MG63 (cell line): ENCODE measurements at regions not wholly inside any gene's neighbourhood (a gene's known extent, or its start where the extent isn't known, plus 50 kb on each side); places are given as distances from the start of the nearest gene placed in this dataset.
"Not testable (repeated sequence)": the region's sequence is repeated elsewhere in the genome, so short reads cannot be mapped to it uniquely, and the experiment has no call there.

Experiments used
- DNase-seq: peaks from one replicate; pipeline ENCODE4 v3.0.0-alpha.2; 2020
- H3K27me3 ChIP-seq: fragments of 250-450 bp; sonication (Bioruptor Pico); 2 replicates; pipeline ENCODE4 v1.5.1; 2020; ENCODE audit warnings: mild to moderate bottlenecking, moderate library complexity
- H3K36me3 ChIP-seq: fragments of 250-450 bp; sonication (Bioruptor Pico); 2 replicates; pipeline ENCODE4 v1.5.1; 2020; ENCODE audit warnings: mild to moderate bottlenecking, moderate library complexity
- H3K4me3 ChIP-seq: fragments of 250-450 bp; sonication (Bioruptor Pico); 2 replicates; pipeline ENCODE4 v1.5.1; 2020; ENCODE audit warnings: mild to moderate bottlenecking, moderate library complexity
- H3K9me3 ChIP-seq: fragments of 250-450 bp; sonication (Bioruptor Pico); 2 replicates; pipeline ENCODE4 v1.5.1; 2020; ENCODE audit warnings: mild to moderate bottlenecking, moderate library complexity

GRCh38 chr4:143819029-143819428 is 86.3 kb downstream of the GYPE start:
- Histone ChIP-seq H3K36me3 (no peaks in the 10 kb centered on the region), H3K27me3 (no peaks in the 10 kb centered on the region), H3K9me3 (no peaks in the 10 kb centered on the region), H3K4me3 (no peak overlapping the region)
- no peak for DNase-seq

- not testable (repeated sequence) for H3K27me3 ChIP-seq, H3K9me3 ChIP-seq, DNase-seq, H3K4me3 ChIP-seq, H3K36me3 ChIP-seq
Observed at GRCh38 chr4:143817866-143818265, 87.5 kb downstream of the GYPE start.

- not testable (repeated sequence) for H3K27me3 ChIP-seq, DNase-seq, H3K9me3 ChIP-seq, H3K36me3 ChIP-seq, H3K4me3 ChIP-seq
Observed at GRCh38 chr4:143815375-143815774, 90.0 kb downstream of the GYPE start.

GRCh38 chr4:143813431-143814154 is 91.8 kb downstream of the GYPE start:
- not testable (repeated sequence) for H3K36me3 ChIP-seq, DNase-seq

GRCh38 chr4:143791693-143792092 is 91.2 kb upstream of the FREM3 start:
- not testable (repeated sequence) for H3K9me3 ChIP-seq, DNase-seq, H3K4me3 ChIP-seq, H3K27me3 ChIP-seq, H3K36me3 ChIP-seq

More at GRCh38 chr4:143813431-143814154, 91.8 kb downstream of the GYPE start:
- not testable (repeated sequence) for H3K27me3 ChIP-seq, H3K4me3 ChIP-seq, H3K9me3 ChIP-seq

DNA sequence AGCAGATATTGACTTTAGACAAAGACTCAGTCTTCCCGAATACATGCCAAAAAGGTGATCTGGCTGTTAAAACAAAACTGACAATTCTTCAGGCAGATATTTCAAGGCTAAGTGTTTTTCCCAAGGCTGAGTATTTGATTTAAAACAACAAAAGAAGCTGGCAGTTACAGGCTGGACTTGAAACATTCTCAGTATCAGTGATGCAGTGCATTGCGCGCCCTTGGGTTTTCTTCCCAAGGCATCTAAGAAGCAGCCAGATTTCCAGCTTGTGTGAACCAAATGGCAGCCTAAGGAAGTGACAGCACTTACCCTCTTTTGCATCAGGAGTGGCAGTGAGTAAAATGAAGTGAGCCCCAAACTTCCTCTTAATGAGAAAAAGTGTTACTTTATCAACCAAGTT is 90.0 kb upstream of the FREM3 start:
- H3K36me3 ChIP-seq, H3K27me3 ChIP-seq, DNase-seq, H3K4me3 ChIP-seq, H3K9me3 ChIP-seq: not testable (repeated sequence)

GRCh38 chr4:143789618-143790017 is 89.1 kb upstream of the FREM3 start:
- DNase-seq, H3K27me3 ChIP-seq, H3K4me3 ChIP-seq, H3K36me3 ChIP-seq, H3K9me3 ChIP-seq: not testable (repeated sequence)

DNA sequence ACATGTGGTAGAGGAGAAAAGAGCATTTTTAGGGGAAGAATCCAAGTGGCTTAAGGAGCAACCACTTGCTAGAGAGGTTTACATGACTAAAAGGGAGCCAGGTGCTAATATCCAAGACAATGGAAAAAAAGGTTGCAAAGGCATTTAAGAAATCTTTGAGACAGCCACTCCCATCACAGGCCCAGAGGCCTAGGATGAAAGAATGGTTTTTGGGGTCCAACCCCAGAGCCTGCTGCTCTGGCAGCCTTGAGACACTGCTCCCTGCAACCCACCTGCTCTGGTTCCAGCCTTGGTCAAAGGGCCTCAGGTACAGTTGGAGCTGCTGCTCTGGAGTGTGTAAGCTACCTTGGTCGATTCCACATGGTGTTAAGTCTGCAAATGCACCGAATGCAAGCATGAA is 84.1 kb upstream of the FREM3 start:
- Histone ChIP-seq H3K27me3 (no peaks in the 10 kb centered on the region), H3K36me3 (no peaks in the 10 kb centered on the region), H3K4me3 (no peak overlapping the region), H3K9me3 (no peaks in the 10 kb centered on the region)
- no peak for DNase-seq

DNA sequence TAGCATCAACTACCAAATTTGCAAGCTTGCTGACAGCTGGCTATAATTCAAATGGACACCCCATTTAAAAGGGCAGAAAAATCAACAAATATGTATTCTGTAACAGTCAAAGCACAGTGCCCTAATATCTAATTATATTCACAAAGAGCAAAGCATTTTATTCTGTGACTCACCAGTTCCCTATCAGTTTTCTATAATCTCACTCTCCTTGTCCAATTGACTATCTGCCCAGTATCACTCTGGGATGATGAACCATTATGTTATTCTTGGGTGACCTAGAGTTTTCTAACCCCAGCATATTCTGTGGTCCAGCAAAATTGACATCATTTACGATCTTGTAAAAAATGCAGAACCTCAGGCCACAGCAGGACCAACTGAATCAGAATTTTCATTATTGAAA is 82.0 kb upstream of the FREM3 start:
- DNase-seq, result no peak
- Histone ChIP-seq H3K9me3 (no peaks in the 10 kb centered on the region), H3K4me3 (no peak overlapping the region), H3K27me3 (no peaks in the 10 kb centered on the region), H3K36me3 (no peaks in the 10 kb centered on the region)

DNA sequence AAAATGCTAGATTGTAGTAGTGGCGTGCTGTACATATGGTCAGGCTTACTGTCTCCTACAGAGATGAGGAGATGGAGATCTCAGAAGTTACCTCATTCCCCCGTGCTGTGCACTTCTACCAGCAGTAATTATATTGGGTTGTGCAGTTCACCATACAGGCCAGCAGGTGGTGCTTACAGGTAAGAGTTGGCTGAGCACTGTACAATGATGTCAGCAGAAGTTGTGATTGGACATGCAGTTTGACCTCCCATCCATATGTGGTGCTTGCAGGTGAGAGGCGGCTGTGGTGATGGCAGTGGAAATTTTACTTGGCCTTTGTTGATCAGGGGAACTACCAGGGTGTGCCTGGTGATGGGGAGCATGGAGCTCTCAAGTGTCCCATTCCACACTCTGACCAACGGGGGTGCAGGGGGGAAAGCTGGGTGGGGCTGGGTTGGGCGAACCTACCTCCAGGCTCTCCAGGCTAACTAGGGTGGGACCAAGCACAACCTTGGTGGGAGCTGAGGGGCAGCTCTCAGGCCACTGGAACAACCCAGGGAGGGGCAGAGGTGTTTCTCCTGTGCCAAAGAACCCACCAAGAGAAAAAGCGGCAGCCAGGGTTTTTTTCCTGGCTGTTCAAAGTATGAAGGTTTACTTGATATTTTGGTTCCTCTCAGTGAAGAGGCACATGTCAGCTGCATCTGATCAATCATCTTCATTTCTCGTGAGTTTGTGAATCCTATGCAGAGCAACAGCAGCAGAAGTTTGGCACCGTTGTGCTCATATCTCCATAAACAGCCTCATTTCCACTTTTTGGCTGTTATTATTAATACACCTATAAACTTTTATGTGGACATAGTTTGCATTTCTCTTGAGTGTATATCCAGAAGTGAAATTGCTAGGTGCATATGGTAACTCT is 73.8 kb upstream of the FREM3 start:
- H3K9me3 ChIP-seq, result no peaks in the 10 kb centered on the region
- peak; percentile 5 for DNase-seq
- no peaks in the 10 kb centered on the region for H3K36me3 ChIP-seq
- H3K27me3 ChIP-seq, result no peaks in the 10 kb centered on the region
- H3K4me3 ChIP-seq, result no peak overlapping the region

GRCh38 chr4:143771269-143771668 is 70.8 kb upstream of the FREM3 start:
- DNase-seq, result no peak
- Histone ChIP-seq H3K27me3 (no peaks in the 10 kb centered on the region), H3K36me3 (no peaks in the 10 kb centered on the region), H3K9me3 (no peaks in the 10 kb centered on the region), H3K4me3 (no peak overlapping the region)

- H3K9me3 ChIP-seq, result no peaks in the 10 kb centered on the region
- no peak overlapping the region for H3K4me3 ChIP-seq
- peak; percentile 8 for DNase-seq
- H3K27me3 ChIP-seq, result no peaks in the 10 kb centered on the region
- no peaks in the 10 kb centered on the region for H3K36me3 ChIP-seq
Observed at GRCh38 chr4:143768007-143768591, 67.6 kb upstream of the FREM3 start.

DNA sequence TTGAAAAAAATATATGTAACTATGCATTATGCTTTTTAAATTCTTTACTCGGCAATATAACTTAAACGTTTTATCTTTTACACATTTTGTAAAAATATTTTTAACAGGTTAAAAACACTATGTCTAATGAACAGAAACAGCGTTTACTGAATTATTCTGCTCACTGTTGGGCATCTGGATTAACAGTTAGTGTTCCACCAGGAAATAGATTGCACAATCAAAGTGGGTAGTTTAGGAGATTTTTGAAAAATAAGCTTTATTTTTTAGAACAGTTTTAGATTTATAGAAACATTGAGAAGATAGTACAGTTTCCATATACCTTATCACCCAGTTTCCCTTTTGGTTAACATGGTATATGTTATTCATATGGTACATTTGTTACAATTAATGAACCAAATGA is 63.1 kb upstream of the FREM3 start:
- Histone ChIP-seq H3K36me3 (no peaks in the 10 kb centered on the region), H3K27me3 (0 out of 2 replicates have a peak, but pooled peaks cover 2% of the 10 kb centered on the region), H3K4me3 (no peak overlapping the region), H3K9me3 (no peaks in the 10 kb centered on the region)
- DNase-seq, result no peak

- DNase-seq, result no peak
- H3K9me3 ChIP-seq, result no peaks in the 10 kb centered on the region
- no peak overlapping the region for H3K4me3 ChIP-seq
- H3K27me3 ChIP-seq, result 0 out of 2 replicates have a peak, but pooled peaks cover 2% of the 10 kb centered on the region
- H3K36me3 ChIP-seq, result no peaks in the 10 kb centered on the region
Observed at GRCh38 chr4:143762511-143762910, 62.0 kb upstream of the FREM3 start.
